Activated T-cell treated with anti-CD3 and anti-CD28 coated beads, Interleukin-2, amount 50 U/mL, for 4 hours (primary cell): ENCODE measurements at regions not wholly inside any gene's neighbourhood (a gene's known extent, or its start where the extent isn't known, plus 50 kb on each side); places are given as distances from the start of the nearest gene placed in this dataset.

Experiments
- ATAC-seq, 2 donors: fragments of 200-7000 bp; cut with Tn5 transposase; one replicate each; pipeline ENCODE4 v1.10.0; 2021
- DNase-seq: peaks from one replicate; pipeline ENCODE4 v3.0.0-alpha.2; 2020
- H3K27me3 Mint-ChIP-seq: one replicate; pipeline ENCODE4 v1.8.0; 2021; ENCODE audit warnings: low read depth, mixed read lengths
- H3K36me3 Mint-ChIP-seq: one replicate; pipeline ENCODE4 v1.8.0; 2022; ENCODE audit warnings: mixed read lengths; ENCODE audit not compliant: insufficient read depth
- H3K4me1 Mint-ChIP-seq: one replicate; pipeline ENCODE4 v1.8.0; 2021; ENCODE audit warnings: low read depth, mixed read lengths
- H3K4me3 Mint-ChIP-seq: one replicate; pipeline ENCODE4 v1.8.0; 2021; ENCODE audit warnings: mild to moderate bottlenecking, moderate library complexity, mixed read lengths
- H3K9me3 Mint-ChIP-seq: one replicate; pipeline ENCODE4 v1.8.0; 2021; ENCODE audit warnings: mixed read lengths

DNA sequence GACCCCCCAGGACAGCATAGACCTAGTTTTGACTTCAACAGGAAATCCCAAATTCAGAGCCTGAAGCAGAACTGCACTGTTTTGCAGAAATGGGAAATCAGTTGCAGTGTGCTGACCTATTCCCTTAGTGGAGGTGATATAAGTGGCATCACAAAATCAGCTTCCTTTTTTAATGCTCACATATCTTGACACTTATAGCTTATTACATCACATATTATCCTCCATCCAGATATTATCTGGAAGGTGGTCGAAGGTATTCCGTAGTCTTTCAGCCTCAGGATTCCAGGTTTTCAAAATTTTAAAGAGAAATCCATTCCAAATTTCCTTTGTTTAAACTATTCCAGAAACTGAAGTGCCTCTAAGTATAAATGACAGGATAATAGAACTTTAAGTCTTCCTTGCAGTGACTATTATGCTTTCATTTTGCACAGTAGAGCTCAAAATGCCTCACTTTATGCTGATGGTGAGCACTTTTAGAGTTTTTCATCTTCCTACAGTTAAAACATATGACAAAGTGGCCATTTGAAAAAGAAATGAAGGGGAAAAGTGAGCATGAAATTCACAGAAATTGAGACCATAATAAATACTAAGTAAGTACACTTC is 106.4 kb upstream of the DPYD start:
- Mint-ChIP-seq H3K27me3 (no peaks in the 10 kb centered on the region), H3K4me1 (peaks cover 4% of the 10 kb centered on the region), H3K36me3 (no peaks in the 10 kb centered on the region), H3K4me3 (no peak overlapping the region), H3K9me3 (no peaks in the 10 kb centered on the region)
- no peak for DNase-seq
- ATAC-seq, result no peak

DNA sequence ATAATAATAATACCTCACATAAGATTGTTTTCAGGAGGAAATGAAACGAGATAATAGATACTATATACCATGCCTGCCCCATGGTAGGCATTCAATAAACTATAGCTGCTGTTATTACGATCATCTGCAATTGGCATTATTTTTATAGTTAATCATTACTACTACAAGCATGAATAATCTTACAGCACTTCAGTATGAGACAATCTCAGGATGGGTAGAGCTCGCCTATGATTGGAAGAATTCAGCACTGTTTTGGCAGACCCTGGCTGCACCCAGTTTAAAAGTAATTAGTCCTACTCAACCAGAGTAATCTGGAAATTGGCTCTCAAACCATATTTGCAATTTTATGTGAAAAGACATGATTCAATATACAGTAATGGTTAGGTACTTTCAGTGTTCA is 105.0 kb upstream of the DPYD start:
- H3K4me3 Mint-ChIP-seq, result no peak overlapping the region
- peaks cover 2% of the 10 kb centered on the region for H3K27me3 Mint-ChIP-seq
- ATAC-seq, result no peak
- no peak for DNase-seq
- peaks cover 4% of the 10 kb centered on the region for H3K4me1 Mint-ChIP-seq
- H3K9me3 Mint-ChIP-seq, result no peaks in the 10 kb centered on the region
- no peaks in the 10 kb centered on the region for H3K36me3 Mint-ChIP-seq

- ATAC-seq, result no peak
- Mint-ChIP-seq H3K36me3 (no peaks in the 10 kb centered on the region), H3K27me3 (peaks cover 2% of the 10 kb centered on the region), H3K4me3 (no peak overlapping the region), H3K4me1 (no peaks in the 10 kb centered on the region), H3K9me3 (no peaks in the 10 kb centered on the region)
- DNase-seq, result no peak
These were observed 100.3 kb upstream of the DPYD start for GRCh38 chr1:98021126-98021525.

- DNase-seq, result no peak
- no peak overlapping the region for H3K4me3 Mint-ChIP-seq
- ATAC-seq, result no peak
- H3K4me1 Mint-ChIP-seq, result no peaks in the 10 kb centered on the region
- H3K36me3 Mint-ChIP-seq, result no peaks in the 10 kb centered on the region
- H3K27me3 Mint-ChIP-seq, result peaks cover 7% of the 10 kb centered on the region
- no peaks in the 10 kb centered on the region for H3K9me3 Mint-ChIP-seq
These were observed 98.9 kb upstream of the DPYD start for GRCh38 chr1:98019747-98020146.

GRCh38 chr1:98018074-98018473 is 97.2 kb upstream of the DPYD start:
- peaks cover 7% of the 10 kb centered on the region for H3K27me3 Mint-ChIP-seq
- H3K9me3 Mint-ChIP-seq, result no peaks in the 10 kb centered on the region
- H3K4me1 Mint-ChIP-seq, result no peaks in the 10 kb centered on the region
- H3K36me3 Mint-ChIP-seq, result no peaks in the 10 kb centered on the region
- no peak for DNase-seq
- H3K4me3 Mint-ChIP-seq, result no peak overlapping the region
- ATAC-seq, result no peak

GRCh38 chr1:98017184-98017583 is 96.3 kb upstream of the DPYD start:
- Mint-ChIP-seq H3K4me3 (no peak overlapping the region), H3K36me3 (no peaks in the 10 kb centered on the region), H3K4me1 (no peaks in the 10 kb centered on the region)

GRCh38 chr1:98008373-98008772 is 87.5 kb upstream of the DPYD start:
- Mint-ChIP-seq H3K4me1 (peaks cover 4% of the 10 kb centered on the region), H3K4me3 (no peak overlapping the region), H3K36me3 (no peaks in the 10 kb centered on the region), H3K9me3 (no peaks in the 10 kb centered on the region), H3K27me3 (peaks cover 7% of the 10 kb centered on the region)
- ATAC-seq (no peak), DNase-seq (no peak)

More at GRCh38 chr1:98017184-98017583, 96.3 kb upstream of the DPYD start:
- Mint-ChIP-seq H3K27me3 (peaks cover 7% of the 10 kb centered on the region), H3K9me3 (no peaks in the 10 kb centered on the region)
- ATAC-seq (no peak), DNase-seq (no peak)

- DNase-seq (no peak), ATAC-seq (no peak)
- Mint-ChIP-seq H3K36me3 (no peaks in the 10 kb centered on the region), H3K4me3 (no peak overlapping the region), H3K9me3 (no peaks in the 10 kb centered on the region), H3K27me3 (no peaks in the 10 kb centered on the region), H3K4me1 (peaks cover 4% of the 10 kb centered on the region)
These were observed 84.6 kb upstream of the DPYD start for GRCh38 chr1:98005326-98006010.

DNA sequence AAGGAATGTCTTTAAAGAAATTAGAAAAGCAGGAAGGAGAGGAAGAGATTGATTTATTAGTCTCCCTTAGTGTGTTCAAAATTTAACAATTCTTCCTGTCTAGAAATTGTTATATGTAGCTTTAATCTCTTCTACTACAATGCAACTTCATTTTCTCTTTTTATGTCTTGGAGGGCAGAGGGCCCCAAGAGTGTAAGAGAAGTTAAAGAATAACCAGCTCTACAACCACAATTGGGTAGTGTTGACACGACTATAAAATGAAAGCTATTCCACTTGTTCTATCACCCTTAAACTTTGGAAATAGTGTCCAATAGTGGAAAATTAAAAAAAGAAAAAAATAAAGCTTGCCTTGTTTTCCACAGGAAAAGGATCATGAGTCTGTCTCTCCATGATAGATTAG is 82.6 kb upstream of the DPYD start:
- Mint-ChIP-seq H3K4me1 (peaks cover 3% of the 10 kb centered on the region), H3K36me3 (no peaks in the 10 kb centered on the region), H3K4me3 (no peak overlapping the region), H3K9me3 (no peaks in the 10 kb centered on the region), H3K27me3 (no peaks in the 10 kb centered on the region)
- ATAC-seq, result no peak
- no peak for DNase-seq

GRCh38 chr1:98002288-98002687 is 81.5 kb upstream of the DPYD start:
- Mint-ChIP-seq H3K27me3 (no peaks in the 10 kb centered on the region), H3K4me3 (no peak overlapping the region), H3K9me3 (no peaks in the 10 kb centered on the region), H3K4me1 (no peaks in the 10 kb centered on the region), H3K36me3 (no peaks in the 10 kb centered on the region)
- ATAC-seq (no peak), DNase-seq (no peak)

- Mint-ChIP-seq H3K4me1 (no peaks in the 10 kb centered on the region), H3K36me3 (no peaks in the 10 kb centered on the region), H3K27me3 (no peaks in the 10 kb centered on the region), H3K9me3 (no peaks in the 10 kb centered on the region), H3K4me3 (no peak overlapping the region)
- DNase-seq, result no peak
- ATAC-seq, result no peak
These were observed 80.9 kb upstream of the DPYD start for GRCh38 chr1:98001764-98002163.

- no peak overlapping the region for H3K4me3 Mint-ChIP-seq
- DNase-seq (no peak), ATAC-seq (no peak)
- H3K9me3 Mint-ChIP-seq, result no peaks in the 10 kb centered on the region
- no peaks in the 10 kb centered on the region for H3K36me3 Mint-ChIP-seq
- H3K27me3 Mint-ChIP-seq, result no peaks in the 10 kb centered on the region
- no peaks in the 10 kb centered on the region for H3K4me1 Mint-ChIP-seq
These were observed 78.5 kb upstream of the DPYD start for GRCh38 chr1:97999320-97999719.

GRCh38 chr1:97996880-97997279 is 76.0 kb upstream of the DPYD start:
- Mint-ChIP-seq H3K36me3 (no peaks in the 10 kb centered on the region), H3K9me3 (no peaks in the 10 kb centered on the region), H3K4me1 (no peaks in the 10 kb centered on the region), H3K27me3 (no peaks in the 10 kb centered on the region), H3K4me3 (no peak overlapping the region)
- DNase-seq (no peak), ATAC-seq (no peak)

DNA sequence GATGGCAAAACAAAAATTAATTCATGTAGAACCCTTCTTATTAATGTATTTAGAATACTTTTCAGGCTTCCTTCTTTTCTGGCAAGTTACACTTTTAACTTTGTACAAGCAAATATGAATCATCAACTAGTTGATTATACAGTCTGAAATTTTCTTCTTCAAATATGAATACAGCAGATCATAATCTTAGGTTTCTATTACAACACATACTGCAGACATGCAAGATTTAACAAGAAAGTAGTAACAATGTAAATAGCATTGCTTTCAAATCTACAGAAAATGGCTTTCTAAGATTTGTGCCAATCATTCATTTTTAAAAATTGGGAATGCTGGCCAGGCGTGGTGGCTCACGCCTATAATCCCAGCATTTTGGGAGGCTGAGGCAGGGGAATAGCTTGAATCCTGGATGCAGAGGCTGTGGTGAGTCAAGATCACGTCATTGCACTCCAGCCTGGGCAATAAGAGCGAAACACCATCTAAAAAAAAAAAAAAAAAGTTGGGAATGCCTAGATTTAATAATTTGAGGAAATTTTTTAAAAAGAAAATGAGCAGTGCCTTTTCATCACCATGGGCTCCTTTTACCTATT is 68.4 kb upstream of the DPYD start:
- ATAC-seq (no peak), DNase-seq (no peak)
- no peaks in the 10 kb centered on the region for H3K9me3 Mint-ChIP-seq

More for the DNA sequence above, 68.4 kb upstream of the DPYD start:
- H3K27me3 Mint-ChIP-seq, result no peaks in the 10 kb centered on the region
- H3K4me1 Mint-ChIP-seq, result peaks cover 3% of the 10 kb centered on the region
- H3K36me3 Mint-ChIP-seq, result no peaks in the 10 kb centered on the region
- H3K4me3 Mint-ChIP-seq, result no peak overlapping the region
